GM12874 (cell line): ENCODE measurements at regions not wholly inside any gene's neighbourhood (a gene's known extent, or its start where the extent isn't known, plus 50 kb on each side); places are given as distances from the start of the nearest gene placed in this dataset.

Experiments
- CTCF ChIP-seq: IDR thresholded peaks from 2 replicates; pipeline ENCODE4 v1.5.1; 2011; ENCODE audit warnings: low read depth, mild to moderate bottlenecking, control low read depth, low read length, moderate library complexity; ENCODE audit not compliant: insufficient read depth

- no peak for TF ChIP-seq CTCF
These were observed 138.7 kb upstream of the MYLIP start for GRCh38 chr6:15990179-15990578.

DNA sequence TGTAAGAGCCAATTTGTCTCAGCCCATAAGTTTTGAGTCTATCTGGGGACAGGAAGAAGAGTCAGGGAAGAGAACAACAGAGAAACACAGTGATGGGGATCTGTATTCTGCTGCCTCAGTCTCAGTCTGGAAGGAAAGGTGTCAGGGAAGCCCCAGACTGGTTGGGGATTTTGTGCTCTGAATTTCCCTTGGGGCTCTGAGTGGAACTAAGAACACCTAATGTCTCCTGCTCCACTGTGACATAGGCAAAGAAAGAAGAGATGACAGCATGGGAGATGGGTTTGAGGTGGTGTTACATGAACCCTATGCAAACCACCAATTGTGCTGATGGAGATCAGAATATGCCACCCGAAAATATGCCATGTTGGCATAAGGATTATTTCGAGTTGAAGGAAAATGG lies 139.5 kb upstream of the MYLIP start:
- no peak for TF ChIP-seq CTCF

- no peak for TF ChIP-seq CTCF
These were observed 141.3 kb upstream of the MYLIP start for GRCh38 chr6:15987569-15987968.

GRCh38 chr6:15986027-15986629 lies 142.8 kb upstream of the MYLIP start:
- no peak for TF ChIP-seq CTCF

- no peak for TF ChIP-seq CTCF
These were observed 143.4 kb upstream of the MYLIP start for GRCh38 chr6:15985379-15985959.

GRCh38 chr6:15981956-15982355 lies 146.9 kb upstream of the MYLIP start:
- TF ChIP-seq CTCF, result no peak

- no peak for TF ChIP-seq CTCF
These were observed 148.1 kb upstream of the MYLIP start for GRCh38 chr6:15980801-15981200.
